Prostate gland (tissue), 2 donors: ENCODE measurements at regions not wholly inside any gene's neighbourhood (a gene's known extent, or its start where the extent isn't known, plus 50 kb on each side); places are given as distances from the start of the nearest gene placed in this dataset.

Source experiments
- DNase-seq: peaks from one replicate; pipeline ENCODE4 v3.0.0-alpha.2; 2019; ENCODE audit warnings: low spot score
- H3K27ac ChIP-seq, 2 donors: fragments of 200-600 bp; sonication (generic); 2 replicates each; pipeline ENCODE4 v1.5.1; 2017 to 2019
- H3K27me3 ChIP-seq: fragments of 200-600 bp; sonication (generic); replicated peaks from 2 replicates; pipeline ENCODE4 v1.5.1; 2019; ENCODE audit not compliant: insufficient read depth
- H3K36me3 ChIP-seq, 2 donors: fragments of 200-600 bp; sonication (generic); 1 replicate in 1 of 2; 2 replicates in 1 of 2; pipeline versions ENCODE4 v1.5.1 to v1.8.1; 2017 to 2019
- H3K4me1 ChIP-seq: fragments of 200-600 bp; sonication (generic); replicated peaks from 2 replicates; pipeline ENCODE4 v1.5.1; 2019
- H3K4me3 ChIP-seq, 2 donors: fragments of 200-600 bp; sonication (generic); 2 replicates each; pipeline ENCODE4 v1.5.1; 2017 to 2019
- H3K9me3 ChIP-seq: fragments of 200-600 bp; sonication (generic); 2 replicates; pipeline ENCODE4 v1.5.1; 2017
- POLR2A ChIP-seq: fragments of 450-650 bp; IDR thresholded peaks from one replicate; pipeline ENCODE4 v1.6.1; 2016; ENCODE audit warnings: antibody characterized with exemption, mild to moderate bottlenecking
- POLR2AphosphoS5 ChIP-seq: sonication (generic); formaldehyde crosslinking; IDR thresholded peaks from one replicate; pipeline ENCODE4 v1.6.1; 2017; ENCODE audit warnings: antibody characterized with exemption
- WGBS: methylation state at CpG from one replicate; pipeline ENCODE4 v1.1.5; 2018; 5-methylcytosine and 5-hydroxymethylcytosine counted together
- intact Hi-C: fragments of 100-400 bp; cut with DNase I; formaldehyde crosslinking; loops from one replicate; pipeline ENCODE4 v1.14.2; 2022
- TF ChIP-seq, protein P1 (sequence below), 4 experiments: fragments of 200-600 bp in 2 of 4; fragments of 450-650 bp in 2 of 4; sonication (generic) in 2 of 4; IDR thresholded peaks; 1 replicate in 3 of 4; 2 replicates in 1 of 4; pipeline ENCODE4 v1.5.1; 2016 to 2019; ENCODE audit warnings: antibody characterized with exemption in 4 of 4, mild to moderate bottlenecking in 2 of 4, moderate library complexity in 2 of 4

DNA sequence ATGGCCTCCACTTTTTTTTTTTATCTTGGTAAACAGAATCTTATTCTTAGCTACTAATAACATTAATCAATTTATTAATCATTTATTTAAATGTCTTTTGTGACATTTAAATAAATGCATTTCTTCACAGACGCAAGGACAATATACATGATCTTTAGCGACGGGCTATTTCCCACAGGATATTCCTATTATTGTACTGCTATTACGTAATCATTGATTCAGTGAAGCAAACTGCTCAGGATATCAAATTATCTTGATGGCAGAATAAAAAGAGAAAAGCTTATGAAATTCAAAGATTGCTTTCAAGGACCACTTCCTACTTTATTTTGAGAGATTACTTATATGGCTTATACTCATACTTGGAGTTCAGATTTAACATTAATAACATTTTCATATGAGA is 114.1 kb downstream of the FAM9B start:
- intact Hi-C loops, result no loop called here
- no peak for DNase-seq
- H3K36me3 ChIP-seq, result no peaks in the 10 kb centered on the region
- no peaks in the 10 kb centered on the region for H3K27me3 ChIP-seq
- H3K4me3 ChIP-seq, result no peak overlapping the region
- no peaks in the 10 kb centered on the region for H3K9me3 ChIP-seq
- no peak overlapping the region for H3K27ac ChIP-seq
- H3K4me1 ChIP-seq, result no peaks in the 10 kb centered on the region
- 87% methylated on average over 4 of the region's 4 CpGs for WGBS
- TF ChIP-seq POLR2A, result no peak
- TF ChIP-seq, protein P1, sequence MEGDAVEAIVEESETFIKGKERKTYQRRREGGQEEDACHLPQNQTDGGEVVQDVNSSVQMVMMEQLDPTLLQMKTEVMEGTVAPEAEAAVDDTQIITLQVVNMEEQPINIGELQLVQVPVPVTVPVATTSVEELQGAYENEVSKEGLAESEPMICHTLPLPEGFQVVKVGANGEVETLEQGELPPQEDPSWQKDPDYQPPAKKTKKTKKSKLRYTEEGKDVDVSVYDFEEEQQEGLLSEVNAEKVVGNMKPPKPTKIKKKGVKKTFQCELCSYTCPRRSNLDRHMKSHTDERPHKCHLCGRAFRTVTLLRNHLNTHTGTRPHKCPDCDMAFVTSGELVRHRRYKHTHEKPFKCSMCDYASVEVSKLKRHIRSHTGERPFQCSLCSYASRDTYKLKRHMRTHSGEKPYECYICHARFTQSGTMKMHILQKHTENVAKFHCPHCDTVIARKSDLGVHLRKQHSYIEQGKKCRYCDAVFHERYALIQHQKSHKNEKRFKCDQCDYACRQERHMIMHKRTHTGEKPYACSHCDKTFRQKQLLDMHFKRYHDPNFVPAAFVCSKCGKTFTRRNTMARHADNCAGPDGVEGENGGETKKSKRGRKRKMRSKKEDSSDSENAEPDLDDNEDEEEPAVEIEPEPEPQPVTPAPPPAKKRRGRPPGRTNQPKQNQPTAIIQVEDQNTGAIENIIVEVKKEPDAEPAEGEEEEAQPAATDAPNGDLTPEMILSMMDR (IDR thresholded peaks at IDR 0.05), result no peak
- no peak for TF ChIP-seq POLR2AphosphoS5

DNA sequence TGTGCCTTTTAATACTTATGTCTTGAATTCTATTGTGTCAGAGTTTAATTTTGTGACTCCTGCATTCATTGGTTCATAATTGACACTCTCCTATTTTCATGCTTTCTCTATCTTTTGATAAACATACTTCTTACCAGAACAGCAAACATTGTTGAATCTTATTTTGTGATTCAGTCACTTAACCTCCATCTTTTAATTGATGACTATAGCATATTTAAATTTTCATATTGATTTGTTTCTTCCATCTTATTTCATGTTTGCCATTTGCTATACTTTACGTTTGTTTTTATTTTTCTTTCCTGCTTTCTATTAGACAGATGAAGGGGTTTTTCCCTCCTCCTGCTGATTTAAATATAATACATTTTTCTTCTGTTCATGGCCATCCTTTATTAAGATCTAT is 115.5 kb upstream of the FAM9A start:
- Histone ChIP-seq H3K4me1 (no peaks in the 10 kb centered on the region), H3K27me3 (no peaks in the 10 kb centered on the region), H3K4me3 (no peak overlapping the region), H3K36me3 (no peaks in the 10 kb centered on the region), H3K27ac (no peak overlapping the region), H3K9me3 (no peaks in the 10 kb centered on the region)
- TF ChIP-seq POLR2AphosphoS5 (no peak), POLR2A (no peak)
- TF ChIP-seq, protein P1 (IDR thresholded peaks at IDR 0.05), result no peak
- WGBS, result 70% methylated on average over 1 of the region's 1 CpG
- DNase-seq, result no peak
- intact Hi-C loops, result no loop called here

DNA sequence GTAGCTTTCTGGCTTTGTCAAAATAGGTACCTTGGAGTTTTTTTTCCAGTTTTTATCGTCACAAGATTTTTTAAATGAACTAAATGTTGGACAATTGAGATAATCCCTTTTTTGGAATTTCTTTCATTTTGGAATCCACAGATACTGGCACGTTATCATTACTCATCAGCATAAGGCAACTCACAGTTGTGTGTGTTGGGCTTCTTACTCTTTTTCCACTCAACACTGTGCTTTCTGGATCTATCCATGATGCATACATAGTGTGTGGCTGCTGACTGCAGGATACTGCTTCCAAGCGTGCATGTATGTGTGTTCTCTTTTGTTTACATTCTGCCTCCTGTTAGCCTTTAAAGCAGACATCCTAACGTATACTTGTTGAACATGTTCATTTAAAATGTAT is 113.5 kb upstream of the FAM9A start:
- intact Hi-C loops, result no loop called here
- 43% methylated on average over 4 of the region's 4 CpGs for WGBS
- Histone ChIP-seq H3K36me3 (no peaks in the 10 kb centered on the region), H3K27ac (no peak overlapping the region), H3K4me1 (no peaks in the 10 kb centered on the region), H3K9me3 (no peaks in the 10 kb centered on the region), H3K4me3 (no peak overlapping the region), H3K27me3 (no peaks in the 10 kb centered on the region)
- DNase-seq, result no peak
- TF ChIP-seq POLR2A, result no peak
- no peak for TF ChIP-seq POLR2AphosphoS5
- TF ChIP-seq, protein P1 (IDR thresholded peaks at IDR 0.05), result no peak

DNA sequence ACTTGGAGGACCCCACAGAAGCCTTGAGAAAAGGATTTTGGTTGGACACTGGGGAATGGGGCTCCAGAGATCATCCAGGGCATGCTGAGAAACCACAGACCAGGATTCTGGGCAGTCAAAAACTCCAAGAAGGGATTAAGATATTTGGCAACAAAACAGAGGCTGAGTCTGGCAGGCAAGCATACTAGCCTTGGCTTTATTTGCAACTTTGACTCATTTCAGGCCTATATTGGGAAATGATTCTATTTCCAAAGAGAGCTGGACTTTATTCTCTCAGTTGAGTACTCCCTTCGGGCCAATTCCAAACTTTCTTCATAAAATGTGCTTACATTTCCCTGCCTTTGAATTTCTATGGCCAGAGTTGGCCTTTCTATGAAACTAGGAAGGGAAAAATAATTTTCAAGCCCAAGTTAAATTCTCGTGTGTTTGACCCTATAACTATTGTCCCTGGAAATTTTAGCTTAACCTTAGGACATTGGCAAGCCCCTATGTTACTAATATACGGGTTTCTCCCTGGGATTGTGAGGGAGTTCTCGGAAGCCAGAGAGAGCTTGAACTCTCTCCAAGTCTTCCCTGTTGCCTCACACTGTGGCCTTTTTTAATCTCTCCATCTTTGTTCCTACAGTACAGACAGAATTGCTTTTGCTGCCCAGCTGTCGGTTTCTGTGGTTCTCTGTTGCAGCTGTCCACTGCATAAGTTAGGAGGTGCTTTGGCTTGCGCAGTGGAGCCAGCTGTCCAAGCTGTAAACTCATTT is 112.6 kb upstream of the FAM9A start:
- intact Hi-C loops, result no loop called here
- 38% methylated on average over 6 of the region's 6 CpGs for WGBS
- no peaks in the 10 kb centered on the region for H3K27me3 ChIP-seq
- TF ChIP-seq, protein P1 (IDR thresholded peaks at IDR 0.05), result no peak
- TF ChIP-seq POLR2AphosphoS5 (no peak), POLR2A (no peak)
- no peak overlapping the region for H3K4me3 ChIP-seq
- H3K9me3 ChIP-seq, result no peaks in the 10 kb centered on the region
- H3K36me3 ChIP-seq, result no peaks in the 10 kb centered on the region
- no peak for DNase-seq
- H3K27ac ChIP-seq, result no peak overlapping the region
- H3K4me1 ChIP-seq, result no peaks in the 10 kb centered on the region

DNA sequence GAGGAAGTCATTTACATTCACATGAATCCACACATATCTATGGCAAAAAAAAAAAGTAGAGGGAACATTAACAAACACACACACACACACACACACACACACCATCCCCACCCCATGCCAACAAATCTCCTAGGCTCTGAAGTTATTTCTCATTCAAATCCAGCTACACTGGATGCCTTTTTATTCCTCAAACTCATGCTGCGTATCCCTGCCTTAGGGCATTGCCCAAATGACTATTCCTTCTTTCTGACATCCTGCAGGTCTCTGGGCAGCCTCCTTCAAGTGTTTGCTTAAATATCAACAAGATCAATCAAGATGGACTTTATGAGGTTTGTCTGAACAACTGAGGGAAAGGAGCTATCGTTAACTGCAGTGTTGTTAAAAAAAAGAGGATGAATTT is 106.5 kb upstream of the FAM9A start:
- H3K4me3 ChIP-seq, result no peak overlapping the region
- no peaks in the 10 kb centered on the region for H3K36me3 ChIP-seq
- intact Hi-C loops, result no loop called here
- no peak for DNase-seq
- no peaks in the 10 kb centered on the region for H3K27me3 ChIP-seq
- TF ChIP-seq POLR2A, result no peak
- TF ChIP-seq POLR2AphosphoS5, result no peak
- TF ChIP-seq, protein P1 (IDR thresholded peaks at IDR 0.05), result no peak
- H3K27ac ChIP-seq, result no peak overlapping the region
- no peaks in the 10 kb centered on the region for H3K9me3 ChIP-seq
- 36% methylated on average over 2 of the region's 2 CpGs for WGBS
- H3K4me1 ChIP-seq, result no peaks in the 10 kb centered on the region
